ENCODE measurements at regions not wholly inside any gene's neighbourhood (a gene's known extent, or its start where the extent isn't known, plus 50 kb on each side); places are given as distances from the start of the nearest gene placed in this dataset.

GRCh38 chr10:8665322-8665721 is 610.8 kb downstream of the GATA3 start:
- POLR2A ChIA-PET, result no interaction called here
- Histone ChIP-seq H3K36me3 (ENCODE audit: control insufficient read depth in 2 of 2, extremely low read depth in 1 of 2, insufficient read depth in 2 of 2, low read length in 2 of 2) (no peaks in the 10 kb centered on the region), H2AFZ (ENCODE audit: low read depth, low read length) (no peak overlapping the region), H3K4me2 (ENCODE audit: insufficient read depth, low read length) (no peak overlapping the region), H3K79me2 (ENCODE audit: control insufficient read depth, insufficient read depth, low read length) (no peaks in the 10 kb centered on the region), H4K20me1 (replicated peaks; ENCODE audit: control insufficient read depth, extremely low read depth, insufficient read depth, low read length) (no peaks in the 10 kb centered on the region), H3K9ac (replicated peaks; ENCODE audit: extremely low read depth, insufficient read depth, low read length) (no peak overlapping the region), H3K9me1 (replicated peaks; ENCODE audit: control insufficient read depth, extremely low read depth, insufficient read depth, low read length) (no peaks in the 10 kb centered on the region), H3K4me1 (ENCODE audit: control insufficient read depth, extremely low read depth, insufficient read depth, low read length) (no peaks in the 10 kb centered on the region), H3K27me3 (ENCODE audit: control insufficient read depth in 2 of 2, insufficient read depth in 2 of 2, low read length in 2 of 2) (no peaks in the 10 kb centered on the region), H3K9me3 (replicated peaks; ENCODE audit: control insufficient read depth, insufficient read depth, low read length) (no peaks in the 10 kb centered on the region), H3K27ac (ENCODE audit: insufficient read depth, low read depth, low read length) (no peak overlapping the region), H3K4me3 (replicated peaks in 1 of 3; ENCODE audit: insufficient read depth in 1 of 3, low read depth in 1 of 3, low read length in 3 of 3) (no peak overlapping the region)
- BruUV-seq (replicated peaks), result no TSS peak
- CTCF ChIA-PET, result no interaction called here
- intact Hi-C loops (cut with micrococcal nuclease) (no loop called here), dilution Hi-C loops (cut with MboI; ENCODE audit: extremely low pct_ligation_motif_present, low sequenced_read_pairs) (no loop called here)
- no peak for TF ChIP-seq CTCF (IDR thresholded peaks at IDR 0.05; ENCODE audit: extremely low read depth in 1 of 2, insufficient read depth in 1 of 2, low read depth in 1 of 2, low read length in 2 of 2)
- TF ChIP-seq FOS (IDR thresholded peaks at IDR 0.05; ENCODE audit: borderline replicate concordance, insufficient read depth, low read length), result no peak
- TF ChIP-seq JUN (IDR thresholded peaks at IDR 0.05; ENCODE audit: borderline replicate concordance, insufficient read depth, insufficient read length, low read depth), result no peak
- TF ChIP-seq, protein P1, sequence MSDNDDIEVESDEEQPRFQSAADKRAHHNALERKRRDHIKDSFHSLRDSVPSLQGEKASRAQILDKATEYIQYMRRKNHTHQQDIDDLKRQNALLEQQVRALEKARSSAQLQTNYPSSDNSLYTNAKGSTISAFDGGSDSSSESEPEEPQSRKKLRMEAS (IDR thresholded peaks at IDR 0.05; ENCODE audit: insufficient read depth, insufficient read length), result no peak
- TF ChIP-seq POLR2A (IDR thresholded peaks at IDR 0.05; ENCODE audit: low read depth, low read length), result no peak
- TF ChIP-seq EZH2 (IDR thresholded peaks at IDR 0.05; ENCODE audit: borderline replicate concordance, low read depth, low read length, severe bottlenecking), result no peak
- no peak for TF ChIP-seq MYC (IDR thresholded peaks at IDR 0.05; ENCODE audit: low read depth, low read length)
- FAIRE-seq (no peak), DNase-seq (ENCODE audit: low read depth, low spot score) (no peak)

- no peaks in the 10 kb centered on the region for H3K9me1 ChIP-seq (replicated peaks; ENCODE audit: control insufficient read depth, extremely low read depth, insufficient read depth, low read length)
- DNase-seq (ENCODE audit: low read depth, low spot score), result no peak
- H3K9ac ChIP-seq (replicated peaks; ENCODE audit: extremely low read depth, insufficient read depth, low read length), result no peak overlapping the region
- H3K9me3 ChIP-seq (replicated peaks; ENCODE audit: control insufficient read depth, insufficient read depth, low read length), result no peaks in the 10 kb centered on the region
- no peaks in the 10 kb centered on the region for H3K4me1 ChIP-seq (ENCODE audit: control insufficient read depth, extremely low read depth, insufficient read depth, low read length)
- TF ChIP-seq, protein P1 (IDR thresholded peaks at IDR 0.05; ENCODE audit: insufficient read depth, insufficient read length), result no peak
- TF ChIP-seq GATA2 (IDR thresholded peaks at IDR 0.05; ENCODE audit: insufficient read depth, insufficient read length, low read depth, low read length) (no peak), MYC (IDR thresholded peaks at IDR 0.05; ENCODE audit: low read depth, low read length) (no peak), POLR2A (IDR thresholded peaks at IDR 0.05; ENCODE audit: low read depth, low read length) (no peak), POLR2AphosphoS5 (IDR thresholded peaks at IDR 0.05; ENCODE audit: insufficient read depth, low read depth, low read length) (no peak), CTCF (IDR thresholded peaks at IDR 0.05; ENCODE audit: extremely low read depth in 1 of 2, insufficient read depth in 1 of 2, low read depth in 1 of 2, low read length in 2 of 2) (no peak), JUN (IDR thresholded peaks at IDR 0.05; ENCODE audit: borderline replicate concordance, insufficient read depth, insufficient read length, low read depth) (no peak), EZH2 (IDR thresholded peaks at IDR 0.05; ENCODE audit: borderline replicate concordance, low read depth, low read length, severe bottlenecking) (no peak), FOS (IDR thresholded peaks at IDR 0.05; ENCODE audit: borderline replicate concordance, insufficient read depth, low read length) (no peak)
- H3K4me2 ChIP-seq (ENCODE audit: insufficient read depth, low read length), result no peak overlapping the region
- H3K79me2 ChIP-seq (ENCODE audit: control insufficient read depth, insufficient read depth, low read length), result no peaks in the 10 kb centered on the region
- intact Hi-C loops (cut with micrococcal nuclease), result no loop called here
- no peak overlapping the region for H2AFZ ChIP-seq (ENCODE audit: low read depth, low read length)
- H3K27ac ChIP-seq (ENCODE audit: insufficient read depth, low read depth, low read length), result no peak overlapping the region
- no peaks in the 10 kb centered on the region for H3K27me3 ChIP-seq (ENCODE audit: control insufficient read depth in 2 of 2, insufficient read depth in 2 of 2, low read length in 2 of 2)
- no peak overlapping the region for H3K4me3 ChIP-seq (replicated peaks in 1 of 3; ENCODE audit: insufficient read depth in 1 of 3, low read depth in 1 of 3, low read length in 3 of 3)
- no TSS peak for BruUV-seq (replicated peaks)
- no peak for FAIRE-seq
- no peaks in the 10 kb centered on the region for H3K36me3 ChIP-seq (ENCODE audit: control insufficient read depth in 2 of 2, extremely low read depth in 1 of 2, insufficient read depth in 2 of 2, low read length in 2 of 2)
- ChIA-PET POLR2A (no interaction called here), CTCF (no interaction called here)
- dilution Hi-C loops (cut with MboI; ENCODE audit: extremely low pct_ligation_motif_present, low sequenced_read_pairs), result no loop called here
- no peaks in the 10 kb centered on the region for H4K20me1 ChIP-seq (replicated peaks; ENCODE audit: control insufficient read depth, extremely low read depth, insufficient read depth, low read length)
Measured at GRCh38 chr10:8670461-8670860, 616.0 kb downstream of the GATA3 start.

Measured in endothelial cell of umbilical vein (primary cell).